Gastroesophageal sphincter (tissue), 4 donors: ENCODE measurements at regions not wholly inside any gene's neighbourhood (a gene's known extent, or its start where the extent isn't known, plus 50 kb on each side); places are given as distances from the start of the nearest gene placed in this dataset.

Source experiments
- ATAC-seq: fragments of 150-250 bp; one replicate; pipeline ENCODE4 v1.9.1; 2016; ENCODE audit warnings: mild to moderate bottlenecking, moderate library complexity
- H3K27ac ChIP-seq, 4 donors: fragments of 200-600 bp; sonication (generic) in 3 of 4; 1 replicate in 3 of 4; 2 replicates in 1 of 4; pipeline ENCODE4 v1.5.1; 2016 to 2019
- H3K27me3 ChIP-seq: fragments of 200-600 bp; sonication (generic); one replicate; pipeline ENCODE4 v1.5.1; 2019
- H3K36me3 ChIP-seq, 2 donors: fragments of 200-600 bp; sonication (generic); one replicate each; pipeline ENCODE4 v1.5.1; 2019; ENCODE audit warnings: control low read depth in 1 of 2
- H3K4me1 ChIP-seq, 3 donors: fragments of 200-600 bp; sonication (generic); 1 replicate in 2 of 3; 2 replicates in 1 of 3; pipeline ENCODE4 v1.5.1; 2016 to 2019; ENCODE audit warnings: control low read depth in 2 of 3
- H3K4me3 ChIP-seq, 2 donors: fragments of 200-600 bp; sonication (generic); one replicate each; pipeline ENCODE4 v1.5.1; 2019; ENCODE audit warnings: mild to moderate bottlenecking in 1 of 2, moderate library complexity in 1 of 2
- H3K9me3 ChIP-seq, 3 donors: fragments of 200-600 bp; sonication (generic); one replicate each; pipeline ENCODE4 v1.5.1; 2017 to 2019; ENCODE audit warnings: control low read depth in 2 of 3
- EP300 ChIP-seq: sonication (generic); formaldehyde crosslinking; IDR thresholded peaks from one replicate; pipeline ENCODE4 v1.6.1; 2017; ENCODE audit warnings: antibody characterized with exemption, mild to moderate bottlenecking
- POLR2A ChIP-seq, 2 donors: fragments of 450-650 bp; IDR thresholded peaks; one replicate each; pipeline ENCODE4 v1.6.1; 2017; ENCODE audit warnings: antibody characterized with exemption in 2 of 2, mild to moderate bottlenecking in 2 of 2, moderate library complexity in 1 of 2
- POLR2AphosphoS5 ChIP-seq: sonication (generic); formaldehyde crosslinking; IDR thresholded peaks from one replicate; pipeline ENCODE4 v1.6.1; 2017; ENCODE audit warnings: antibody characterized with exemption
- WGBS, 2 donors: methylation state at CpG; one replicate each; pipeline ENCODE4 v1.1.5; 2018; ENCODE audit warnings: low coverage in 1 of 2; 5-methylcytosine and 5-hydroxymethylcytosine counted together
- TF ChIP-seq, protein P1 (sequence below), 4 experiments: fragments of 200-600 bp in 2 of 4; fragments of 450-650 bp in 2 of 4; sonication (generic) in 1 of 4; IDR thresholded peaks; one replicate each; pipeline ENCODE4 v1.5.1; 2017 to 2019; ENCODE audit warnings: antibody characterized with exemption in 4 of 4, mild to moderate bottlenecking in 2 of 4, moderate library complexity in 2 of 4

DNA sequence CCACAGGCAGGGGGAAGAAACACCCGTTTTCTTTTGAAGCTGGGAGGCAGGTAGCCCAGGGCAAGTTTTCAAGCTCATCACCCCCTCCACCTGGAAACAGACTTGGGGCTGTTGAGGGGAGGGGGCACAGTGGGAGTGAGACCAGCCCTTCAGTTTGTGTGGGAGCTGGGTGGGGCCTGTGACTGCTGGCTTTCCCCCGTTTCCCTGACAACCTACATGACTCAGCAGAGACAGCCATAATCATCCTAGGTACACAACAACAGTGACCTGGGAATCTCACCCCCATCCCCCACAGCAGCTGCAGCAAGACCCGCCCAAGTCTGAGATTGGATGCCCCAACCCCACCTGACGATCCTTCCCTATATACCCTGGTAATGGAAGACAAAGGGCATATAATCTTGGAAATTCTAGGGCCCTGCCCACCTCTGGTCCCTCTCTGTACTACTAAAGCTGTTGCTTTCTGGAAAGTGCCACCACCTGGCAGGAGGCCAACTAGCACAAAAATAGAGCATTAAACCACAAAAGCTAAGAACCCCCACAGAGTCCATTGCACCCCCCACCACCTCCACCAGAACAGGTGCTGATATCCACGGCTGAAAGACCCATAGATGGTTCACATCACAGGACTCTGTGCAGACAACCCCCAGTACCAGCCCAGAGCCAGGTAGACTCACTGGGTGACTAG, 422.2 kb upstream of the SGO1 start:
- Histone ChIP-seq H3K27ac (no peak overlapping the region), H3K4me1 (no peaks in the 10 kb centered on the region), H3K27me3 (no peaks in the 10 kb centered on the region), H3K36me3 (no peaks in the 10 kb centered on the region), H3K9me3 (peaks cover 0 to 57% (median 0%) of the 10 kb centered on the region in 3 donors), H3K4me3 (no peak overlapping the region)
- no peak for ATAC-seq
- no peak for TF ChIP-seq POLR2A (IDR thresholded peaks at IDR 0.05)
- TF ChIP-seq POLR2AphosphoS5, result no peak
- no peak for TF ChIP-seq EP300
- TF ChIP-seq, protein P1, sequence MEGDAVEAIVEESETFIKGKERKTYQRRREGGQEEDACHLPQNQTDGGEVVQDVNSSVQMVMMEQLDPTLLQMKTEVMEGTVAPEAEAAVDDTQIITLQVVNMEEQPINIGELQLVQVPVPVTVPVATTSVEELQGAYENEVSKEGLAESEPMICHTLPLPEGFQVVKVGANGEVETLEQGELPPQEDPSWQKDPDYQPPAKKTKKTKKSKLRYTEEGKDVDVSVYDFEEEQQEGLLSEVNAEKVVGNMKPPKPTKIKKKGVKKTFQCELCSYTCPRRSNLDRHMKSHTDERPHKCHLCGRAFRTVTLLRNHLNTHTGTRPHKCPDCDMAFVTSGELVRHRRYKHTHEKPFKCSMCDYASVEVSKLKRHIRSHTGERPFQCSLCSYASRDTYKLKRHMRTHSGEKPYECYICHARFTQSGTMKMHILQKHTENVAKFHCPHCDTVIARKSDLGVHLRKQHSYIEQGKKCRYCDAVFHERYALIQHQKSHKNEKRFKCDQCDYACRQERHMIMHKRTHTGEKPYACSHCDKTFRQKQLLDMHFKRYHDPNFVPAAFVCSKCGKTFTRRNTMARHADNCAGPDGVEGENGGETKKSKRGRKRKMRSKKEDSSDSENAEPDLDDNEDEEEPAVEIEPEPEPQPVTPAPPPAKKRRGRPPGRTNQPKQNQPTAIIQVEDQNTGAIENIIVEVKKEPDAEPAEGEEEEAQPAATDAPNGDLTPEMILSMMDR (IDR thresholded peaks at IDR 0.05), result no peak
- 80 to 86% methylated on average over 1 of the region's 5 CpGs for WGBS, 2 donors

DNA sequence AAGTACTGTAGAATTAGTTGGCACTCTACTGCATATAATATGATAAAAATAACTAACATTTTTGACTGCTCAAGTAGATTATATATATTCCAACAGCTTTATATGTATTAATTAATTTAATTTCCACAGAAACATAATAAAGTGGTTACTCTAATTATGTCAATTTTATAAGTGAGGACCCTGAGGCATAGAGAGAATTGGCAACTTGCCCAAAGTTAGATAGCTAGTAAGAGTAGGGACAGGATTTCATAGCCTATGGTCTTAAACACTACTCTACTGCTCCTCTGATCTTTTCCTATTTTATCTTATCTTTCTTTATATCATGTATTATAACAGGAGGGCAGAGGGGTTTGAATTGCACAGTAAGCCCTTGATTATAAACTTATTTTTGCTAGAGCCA, 418.7 kb upstream of the SGO1 start:
- Histone ChIP-seq H3K27ac (no peak overlapping the region), H3K9me3 (peaks cover 0 to 32% (median 0%) of the 10 kb centered on the region in 3 donors), H3K36me3 (no peaks in the 10 kb centered on the region), H3K4me3 (no peak overlapping the region), H3K27me3 (no peaks in the 10 kb centered on the region), H3K4me1 (no peaks in the 10 kb centered on the region)
- no peak for ATAC-seq
- no peak for TF ChIP-seq POLR2A (IDR thresholded peaks at IDR 0.05)
- TF ChIP-seq EP300, result no peak
- TF ChIP-seq, protein P1 (IDR thresholded peaks at IDR 0.05), result no peak
- TF ChIP-seq POLR2AphosphoS5, result no peak

DNA sequence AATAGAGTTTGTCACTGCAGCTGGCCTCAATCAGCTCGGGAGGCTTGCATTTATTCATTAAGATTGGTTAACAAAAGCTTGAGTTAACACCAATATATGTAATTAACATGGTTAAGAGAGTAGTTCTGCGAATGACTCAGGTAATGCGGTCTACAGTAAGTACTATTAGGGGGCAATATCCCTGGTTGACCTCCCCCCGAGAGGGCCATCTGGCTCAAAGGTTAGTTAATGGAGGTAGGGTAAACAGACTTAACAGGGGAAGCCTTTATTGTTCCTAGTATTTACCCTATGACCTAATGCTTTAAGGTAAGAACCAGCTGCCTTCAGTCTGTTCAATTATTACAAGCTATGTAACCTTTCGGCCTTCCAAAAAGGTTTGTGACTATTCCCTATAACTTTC, 403.3 kb upstream of the SGO1 start:
- Histone ChIP-seq H3K27me3 (no peaks in the 10 kb centered on the region), H3K36me3 (no peaks in the 10 kb centered on the region), H3K4me3 (no peak overlapping the region), H3K4me1 (no peaks in the 10 kb centered on the region), H3K9me3 (no peaks in the 10 kb centered on the region), H3K27ac (no peak overlapping the region)
- TF ChIP-seq POLR2A (IDR thresholded peaks at IDR 0.05) (no peak), POLR2AphosphoS5 (no peak)
- TF ChIP-seq, protein P1 (IDR thresholded peaks at IDR 0.05), result no peak
- 94 to 97% methylated on average over 5 of the region's 5 CpGs for WGBS, 2 donors
- no peak for ATAC-seq

DNA sequence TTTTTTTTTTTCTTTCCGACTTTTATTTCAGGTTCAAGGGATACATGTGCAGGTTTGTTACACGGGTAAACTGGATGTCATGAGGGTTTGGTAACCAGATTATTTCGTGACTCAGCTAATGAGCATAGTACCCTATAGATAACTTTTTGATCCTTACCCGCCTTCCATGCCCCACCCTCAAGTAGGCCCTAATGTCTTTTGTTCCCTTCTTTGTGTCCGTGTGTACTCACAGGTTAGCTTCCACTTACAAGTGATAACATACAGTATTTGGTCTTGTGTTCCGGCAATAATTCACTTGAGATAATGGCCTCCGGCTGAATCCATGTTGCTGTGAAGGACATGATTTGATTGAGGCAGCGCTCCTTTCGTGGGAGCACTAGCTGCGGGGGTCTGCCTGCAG, 402.8 kb upstream of the SGO1 start:
- ATAC-seq, result no peak
- WGBS, 2 donors, result 89 to 96% methylated on average over 8 to 9 of the region's 10 CpGs
- Histone ChIP-seq H3K4me1 (no peaks in the 10 kb centered on the region), H3K36me3 (no peaks in the 10 kb centered on the region), H3K4me3 (no peak overlapping the region), H3K27ac (no peak overlapping the region), H3K9me3 (no peaks in the 10 kb centered on the region), H3K27me3 (no peaks in the 10 kb centered on the region)
- TF ChIP-seq EP300 (no peak), POLR2AphosphoS5 (no peak), POLR2A (IDR thresholded peaks at IDR 0.05) (no peak)
- TF ChIP-seq, protein P1 (IDR thresholded peaks at IDR 0.05), result no peak

DNA sequence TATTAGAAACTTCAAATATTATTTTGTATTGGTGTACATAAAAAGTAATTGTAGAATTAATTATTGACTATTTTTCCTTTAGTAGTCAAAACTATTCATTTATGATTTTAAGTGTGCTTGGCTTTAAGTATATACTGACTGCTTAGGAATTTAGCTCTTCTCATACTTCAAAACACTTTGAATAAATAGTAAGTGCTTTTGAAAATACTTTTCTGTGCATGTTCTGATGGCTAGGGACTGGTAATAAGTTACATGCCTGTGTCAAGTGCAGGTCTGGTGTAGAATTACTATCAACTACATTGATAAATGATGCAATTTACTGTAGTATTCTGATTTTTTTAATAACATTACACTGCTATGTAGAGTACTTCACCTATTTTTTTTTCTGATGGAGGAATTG, 397.6 kb upstream of the SGO1 start:
- Histone ChIP-seq H3K4me1 (no peaks in the 10 kb centered on the region), H3K36me3 (no peaks in the 10 kb centered on the region), H3K9me3 (no peaks in the 10 kb centered on the region), H3K27ac (no peak overlapping the region), H3K4me3 (no peak overlapping the region), H3K27me3 (no peaks in the 10 kb centered on the region)
- no peak for ATAC-seq
- no peak for TF ChIP-seq EP300
- TF ChIP-seq POLR2A (IDR thresholded peaks at IDR 0.05), result no peak
- TF ChIP-seq, protein P1 (IDR thresholded peaks at IDR 0.05), result no peak
- no peak for TF ChIP-seq POLR2AphosphoS5
